ENCODE measurements at regions not wholly inside any gene's neighbourhood (a gene's known extent, or its start where the extent isn't known, plus 50 kb on each side); places are given as distances from the start of the nearest gene placed in this dataset.
"Not testable (repeated sequence)": the region's sequence is repeated elsewhere in the genome, so short reads cannot be mapped to it uniquely, and the experiment has no call there.

DNA sequence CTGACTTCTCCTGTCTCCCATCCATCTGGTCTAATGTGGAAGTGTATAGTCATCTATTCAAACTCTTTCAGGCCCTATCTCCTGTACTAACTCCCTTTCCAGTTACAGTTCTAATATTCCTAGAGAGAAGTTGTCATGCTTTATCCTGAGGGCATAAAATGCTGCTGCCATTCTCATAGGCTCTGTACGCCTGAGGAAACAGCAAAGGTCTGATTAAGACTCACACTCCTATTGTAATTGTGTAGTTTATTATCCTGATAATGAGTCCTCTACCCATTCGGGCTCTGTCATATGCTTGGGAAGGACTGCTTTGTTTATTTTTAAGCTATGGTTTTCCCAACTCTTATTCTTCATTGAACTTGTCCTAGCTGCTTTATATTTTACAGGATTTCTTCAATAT, 290.4 kb downstream of the TMEM38B start:
- no peak for DNase-seq

DNA sequence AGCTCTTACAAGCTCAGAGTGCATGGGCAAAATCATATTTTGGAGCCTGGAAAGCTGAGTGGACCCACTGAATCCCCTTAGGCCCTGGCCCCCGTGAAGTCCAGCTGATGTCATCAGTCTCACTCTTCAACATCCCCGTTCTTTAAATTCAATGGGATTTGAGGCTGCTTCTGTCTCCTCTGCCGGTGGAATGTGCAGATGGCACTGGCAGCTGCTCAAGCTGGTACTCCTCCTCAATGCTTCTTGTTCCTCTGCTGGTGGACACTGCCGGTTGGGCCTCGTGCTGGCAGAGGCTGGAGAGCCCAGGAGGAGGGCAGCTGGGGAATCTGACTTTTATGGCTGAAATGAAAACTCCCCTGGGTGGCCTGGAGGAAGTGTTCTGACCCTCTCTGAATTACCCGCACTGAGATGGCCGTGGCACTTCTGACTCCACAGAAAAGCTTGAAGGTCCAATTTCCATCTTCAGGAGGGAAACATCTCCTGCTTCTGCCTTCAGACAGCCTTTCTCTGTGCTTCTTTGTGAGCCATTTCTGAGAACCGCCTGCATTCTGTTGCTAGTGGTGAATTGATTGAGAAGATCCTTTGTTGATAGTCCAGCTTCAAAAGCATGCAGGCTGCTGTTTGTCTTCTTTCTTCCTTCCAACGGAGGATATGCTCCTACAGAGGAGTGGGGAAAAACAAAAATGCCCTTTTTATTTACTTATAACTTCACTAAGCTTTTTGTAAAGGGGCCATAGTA, 298.9 kb downstream of the TMEM38B start:
- DNase-seq, result no peak

DNA sequence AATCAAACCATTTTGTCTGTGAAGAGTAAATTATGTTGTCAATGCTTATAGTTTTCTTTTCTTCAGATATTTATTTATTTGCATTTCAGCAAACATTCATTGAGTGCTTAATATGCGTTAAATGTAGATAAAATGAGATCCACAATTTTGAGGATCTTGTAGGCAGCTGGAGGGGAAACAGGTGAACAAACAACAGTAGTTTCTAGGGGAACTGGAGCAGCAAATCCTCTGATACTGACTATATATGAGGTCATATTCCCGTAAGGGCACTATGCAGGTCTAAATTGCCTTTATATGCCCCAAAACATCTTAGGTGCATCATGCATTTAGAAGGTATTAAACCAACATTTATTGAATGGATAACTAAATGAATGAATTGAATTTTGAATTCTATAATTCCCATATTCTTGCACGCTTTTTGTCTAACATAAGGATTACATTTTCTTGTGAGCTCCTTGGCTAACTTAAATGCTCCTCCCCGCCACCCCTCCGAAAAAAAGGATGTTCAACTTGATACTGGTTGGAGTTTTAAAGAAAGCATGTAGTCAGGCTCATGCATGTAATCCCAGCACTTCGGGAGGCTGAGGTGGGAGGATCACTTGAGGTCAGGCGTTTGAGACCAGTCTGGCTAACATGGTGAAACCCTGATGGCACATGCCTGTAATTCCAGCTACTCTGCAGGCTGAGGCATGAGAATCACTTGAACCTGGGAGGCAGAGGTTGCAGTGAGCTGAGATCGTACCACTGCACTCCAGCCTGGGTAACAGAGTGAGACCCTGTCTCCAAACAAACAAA, 299.8 kb downstream of the TMEM38B start:
- DNase-seq, result no peak

DNA sequence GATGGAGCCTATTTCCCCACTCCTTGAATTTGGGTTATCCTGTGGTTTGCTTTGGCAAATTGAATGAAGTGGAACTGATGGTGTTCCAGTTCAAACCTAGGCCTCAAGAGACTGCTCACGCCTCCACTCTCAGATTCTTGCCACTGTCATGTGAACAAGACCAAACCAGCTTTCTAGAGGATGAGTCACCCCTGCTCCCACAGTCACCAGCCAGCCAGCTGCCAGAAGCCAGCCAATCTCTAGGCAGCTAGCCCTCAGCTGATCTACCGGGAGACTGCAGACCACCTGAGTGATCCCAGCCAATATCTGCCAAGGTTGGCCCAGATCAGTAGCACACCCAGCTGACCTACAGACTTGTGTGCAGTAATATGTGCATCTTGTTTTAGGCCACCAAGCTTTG, 300.6 kb downstream of the TMEM38B start:
- no peak for DNase-seq

DNA sequence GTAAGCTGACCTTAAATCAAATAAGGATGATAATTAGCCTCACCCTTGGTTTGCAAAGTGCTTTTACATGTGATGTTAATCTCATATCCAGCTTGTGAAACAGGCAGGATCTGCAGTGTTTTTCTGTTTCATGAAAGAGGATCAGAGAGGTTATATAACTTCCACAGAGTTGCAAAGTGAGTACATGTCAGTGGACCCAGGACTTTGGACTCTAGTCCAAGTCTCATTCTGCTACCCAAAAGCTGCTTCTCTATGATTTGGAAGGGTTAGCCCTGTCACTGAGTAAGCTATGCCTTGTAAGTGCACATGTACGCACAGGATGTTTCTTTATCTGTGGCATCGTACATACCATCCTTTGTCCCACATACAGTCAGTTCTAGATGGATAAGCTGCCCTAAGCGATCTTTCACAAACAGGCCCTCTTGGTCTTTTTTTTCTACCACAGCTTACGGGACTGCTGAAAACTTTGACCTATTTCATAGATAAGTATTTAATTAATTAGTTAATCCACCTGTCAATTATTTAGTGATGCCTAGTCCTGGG, 322.9 kb downstream of the TMEM38B start:
- DNase-seq, result no peak

DNA sequence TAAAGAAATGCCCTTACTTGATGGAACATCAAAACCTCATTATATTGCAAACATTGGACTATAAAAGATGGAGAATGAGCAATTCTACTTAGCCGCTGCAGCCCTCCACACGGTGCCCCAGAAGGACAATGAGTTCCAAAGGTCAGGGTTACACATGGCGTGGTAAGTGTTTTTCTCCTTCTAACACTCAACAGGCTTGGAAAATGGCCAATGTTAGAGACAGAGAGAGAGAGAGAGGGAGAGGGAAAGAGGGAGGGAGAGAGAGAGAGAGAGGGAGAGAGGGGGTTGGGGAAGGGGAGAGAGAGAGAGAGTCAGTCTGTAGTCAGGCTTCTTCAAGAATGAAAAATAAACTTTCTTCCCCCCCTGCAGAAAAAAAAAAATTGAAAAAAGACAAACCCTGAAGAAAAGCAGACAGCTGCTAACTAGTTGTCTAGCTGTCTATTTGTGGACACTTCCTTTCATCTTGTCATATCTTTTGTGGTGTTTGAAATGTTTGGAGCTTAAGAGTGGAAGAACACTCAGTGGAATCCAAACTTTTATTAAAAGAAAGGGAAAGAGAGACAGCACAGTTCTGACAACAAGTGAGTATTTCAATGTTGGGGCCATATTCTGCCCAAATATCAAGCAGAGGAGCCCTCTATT, 324.8 kb downstream of the TMEM38B start:
- DNase-seq, result no peak

DNA sequence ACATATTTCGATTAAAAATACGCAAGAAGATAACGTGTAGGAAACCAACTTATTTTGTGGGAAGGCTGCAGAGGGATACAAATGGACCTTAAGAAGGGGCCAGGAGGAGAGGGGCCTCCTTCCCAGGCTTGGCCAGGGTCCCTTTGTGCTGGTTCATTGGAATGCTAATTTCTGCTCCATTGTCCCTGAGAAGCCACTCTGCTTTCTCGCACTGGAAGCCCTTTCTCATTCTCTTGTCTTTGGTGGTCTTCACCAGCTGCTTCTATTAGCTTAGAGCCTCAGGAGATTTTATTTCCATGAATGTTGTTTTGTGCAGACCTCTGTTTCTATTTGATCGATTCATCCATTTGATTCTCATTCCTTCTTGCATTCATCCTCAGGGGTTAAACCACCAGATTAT, 325.4 kb downstream of the TMEM38B start:
- no peak for DNase-seq

DNA sequence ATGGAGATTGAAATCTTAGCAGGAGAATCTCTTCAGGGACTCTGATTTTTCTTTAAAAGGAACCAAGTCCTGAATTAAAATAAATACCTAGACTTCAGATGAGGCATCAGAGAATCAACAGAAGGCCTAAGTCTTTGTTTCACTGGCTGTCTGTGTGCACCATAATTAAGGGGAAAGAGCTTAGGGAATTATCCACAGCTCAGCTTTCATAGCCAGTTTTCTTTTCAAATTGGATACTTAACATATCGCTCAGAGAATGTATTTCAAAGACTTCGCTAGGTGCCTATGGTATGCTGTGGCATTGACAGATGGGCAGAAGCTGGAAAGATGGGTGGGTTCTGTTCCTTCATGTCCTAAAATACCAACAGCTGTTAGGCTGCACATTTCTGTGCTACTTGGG, 325.8 kb downstream of the TMEM38B start:
- DNase-seq, result no peak

DNA sequence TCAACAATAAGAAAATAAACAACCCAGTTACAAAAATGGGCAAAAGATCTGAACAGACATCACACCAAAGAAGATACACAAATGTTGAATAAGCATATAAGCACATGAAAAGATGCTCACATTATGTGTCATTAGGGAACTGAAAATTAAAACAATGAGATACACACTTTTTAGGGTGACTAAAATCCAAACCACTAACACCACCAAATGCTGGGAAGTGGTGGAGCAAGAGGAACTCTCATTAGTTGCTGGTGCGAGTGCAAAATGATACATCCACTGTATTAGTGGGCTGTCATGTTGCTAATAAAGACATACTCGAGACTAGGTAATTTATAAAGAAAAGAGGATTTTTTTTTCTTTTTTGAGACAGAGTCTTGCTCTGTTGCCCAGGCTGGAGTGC, 329.1 kb downstream of the TMEM38B start:
- DNase-seq, result no peak

DNA sequence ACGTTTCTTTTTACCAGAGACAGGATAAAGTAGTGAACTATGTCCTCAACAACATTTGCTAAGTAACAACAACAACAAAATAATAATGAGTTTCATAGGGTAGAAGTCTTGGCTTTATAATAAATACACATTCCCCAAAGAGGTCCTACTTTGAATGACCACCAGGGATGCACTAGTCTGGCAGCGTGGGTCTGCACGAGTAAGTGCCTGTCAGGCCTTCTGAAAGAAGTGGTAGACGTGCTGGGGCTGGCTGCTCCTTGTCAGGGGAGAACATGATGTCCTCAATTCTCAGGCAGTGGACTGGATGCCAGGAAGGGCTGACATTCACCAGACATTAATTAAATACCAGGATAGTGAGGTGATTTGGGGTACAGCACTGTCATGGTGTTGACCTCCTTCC, 331.1 kb downstream of the TMEM38B start:
- no peak for DNase-seq

DNA sequence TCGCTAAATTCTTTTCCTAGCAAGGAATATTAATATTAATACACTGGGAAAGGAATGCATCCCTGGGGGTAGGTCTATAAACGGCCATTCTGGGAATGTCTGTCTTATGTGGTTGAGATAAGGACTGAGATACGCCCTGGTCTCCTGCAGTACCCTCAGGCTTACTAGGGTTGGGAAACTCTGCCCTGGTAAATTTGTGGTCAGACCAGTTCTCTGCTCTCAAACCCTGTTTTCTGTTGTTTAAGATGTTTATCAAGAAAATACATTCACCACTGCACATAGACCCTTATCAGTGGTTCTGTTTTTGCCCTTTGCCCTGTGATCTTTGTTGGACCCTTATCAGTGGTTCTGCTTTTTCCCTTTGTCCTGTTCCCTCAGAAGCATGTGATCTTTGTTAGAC, 335.8 kb downstream of the TMEM38B start:
- not testable (repeated sequence) for DNase-seq

DNA sequence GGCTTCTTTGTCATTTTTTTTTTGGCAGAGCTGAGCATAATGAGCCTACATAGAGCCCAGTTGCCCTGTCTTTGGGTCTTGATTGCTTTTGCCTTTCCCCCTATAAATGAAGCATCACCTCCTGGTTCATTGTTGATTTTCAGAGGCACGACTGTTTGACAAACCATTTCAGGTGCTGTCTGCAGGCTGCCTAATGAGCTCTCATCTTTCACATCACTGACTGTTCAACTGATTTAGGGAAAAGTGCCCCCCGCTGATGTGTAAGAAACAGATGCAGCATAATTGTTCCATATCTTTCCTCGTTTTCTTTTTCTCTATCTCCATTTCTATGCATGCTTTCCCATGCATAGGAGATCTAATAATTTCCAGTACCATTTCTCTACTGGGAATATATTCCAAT, 338.6 kb downstream of the TMEM38B start:
- DNase-seq, result no peak

DNA sequence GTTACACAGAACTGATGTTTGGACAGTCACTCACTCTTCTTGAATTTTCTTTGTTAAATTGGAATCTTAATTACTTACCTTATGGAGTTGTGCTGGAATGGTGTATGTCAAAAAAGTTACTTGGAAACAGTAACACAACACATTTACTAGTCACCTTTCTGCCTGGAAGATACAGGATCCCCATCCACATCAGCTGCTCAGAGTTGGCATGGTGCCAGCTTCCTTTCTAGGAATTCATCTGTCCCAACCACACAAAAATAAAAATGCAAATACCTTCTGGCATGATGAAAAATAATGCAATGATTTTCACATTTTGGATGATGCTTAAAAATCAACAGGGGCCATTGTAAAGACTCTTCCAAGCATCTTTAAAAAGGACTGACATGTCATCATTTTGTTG, 341.5 kb downstream of the TMEM38B start:
- no peak for DNase-seq

DNA sequence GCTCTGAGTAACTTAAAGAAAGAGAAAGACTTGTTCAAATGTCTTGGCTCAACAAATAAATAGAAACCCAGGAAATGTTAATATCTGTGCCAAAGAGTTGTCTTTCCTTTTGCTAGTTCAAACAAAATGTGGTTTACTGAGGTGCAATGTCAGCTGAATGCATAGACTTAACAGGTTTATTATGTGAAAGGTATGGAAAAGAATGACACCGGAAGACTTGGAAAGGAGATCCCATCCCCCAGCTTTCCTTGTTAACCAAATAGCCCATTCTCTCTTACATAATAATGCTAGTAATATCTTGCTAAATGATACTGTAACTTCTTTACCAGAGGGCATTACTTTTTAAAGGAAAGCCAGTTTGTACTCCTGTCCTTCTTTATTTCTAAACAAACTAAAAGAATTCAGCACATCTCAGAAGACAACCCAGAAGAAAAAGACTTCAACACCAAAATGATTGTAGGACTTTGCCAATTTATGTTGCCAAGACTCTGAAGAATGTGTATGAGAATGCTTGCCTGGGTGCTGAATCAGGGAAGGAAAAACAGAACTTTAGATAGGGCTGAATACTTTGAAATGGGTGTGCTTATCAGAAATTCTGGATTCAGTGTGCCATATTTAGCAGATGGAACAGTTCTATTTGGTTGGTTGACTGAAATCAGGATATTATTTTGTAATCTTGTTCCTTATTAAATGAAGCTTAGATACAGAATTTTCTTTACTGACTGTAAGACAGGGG, 344.1 kb downstream of the TMEM38B start:
- DNase-seq, result no peak

DNA sequence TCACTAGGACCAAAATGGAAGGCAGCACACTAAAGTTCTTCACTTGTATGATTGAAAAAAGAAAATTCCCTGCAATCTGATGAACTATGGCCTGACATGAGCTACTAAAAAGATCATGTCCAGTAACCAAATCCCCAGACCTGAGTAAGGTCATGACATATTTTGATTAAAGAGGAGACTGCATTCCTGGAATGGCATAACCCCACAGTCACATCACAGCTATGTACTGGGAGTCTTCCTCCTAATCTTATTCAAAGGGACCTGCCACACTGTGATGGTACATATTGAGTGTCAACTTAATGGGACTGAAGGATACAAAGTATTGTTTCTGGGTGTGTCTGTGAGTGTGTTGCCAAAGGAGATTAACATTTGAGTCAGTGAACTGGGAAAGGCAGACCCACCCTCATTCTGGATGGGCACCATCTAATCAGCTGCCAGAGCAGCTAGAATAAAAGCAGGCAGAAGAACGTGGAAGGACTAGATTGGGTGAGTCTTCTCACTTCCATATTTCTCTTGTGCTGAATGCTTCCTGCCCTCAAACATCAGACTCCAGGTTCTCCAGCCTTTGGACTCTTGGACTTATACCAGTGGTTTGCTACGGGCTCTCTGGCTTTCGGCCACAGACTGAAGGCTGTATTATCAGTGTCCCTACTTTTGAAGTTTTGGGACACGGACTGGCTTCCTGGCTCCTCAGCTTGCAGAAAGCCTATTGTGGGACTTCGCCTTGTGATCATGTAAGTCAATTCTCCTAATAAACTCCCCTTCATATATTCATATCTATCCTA, 345.0 kb downstream of the TMEM38B start:
- DNase-seq, result no peak

DNA sequence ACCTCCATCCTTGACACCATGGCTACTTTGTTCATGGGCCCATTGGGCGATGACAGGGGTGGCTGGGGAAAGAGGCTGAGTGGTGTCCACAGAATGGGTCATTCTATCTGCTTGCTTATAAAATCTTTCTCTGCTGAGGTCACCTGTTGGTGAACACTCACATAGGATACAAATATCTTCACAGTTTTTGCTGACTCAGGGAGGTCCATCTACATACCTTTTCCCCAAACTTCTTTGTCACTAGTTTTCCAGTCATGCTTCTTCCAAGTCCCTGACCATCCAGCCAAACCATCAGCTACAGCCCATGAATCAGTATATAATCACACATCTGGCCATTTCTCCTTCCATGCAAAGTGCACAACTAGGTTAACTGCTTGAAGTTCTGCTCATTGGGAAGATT, 347.6 kb downstream of the TMEM38B start:
- not testable (repeated sequence) for DNase-seq

DNA sequence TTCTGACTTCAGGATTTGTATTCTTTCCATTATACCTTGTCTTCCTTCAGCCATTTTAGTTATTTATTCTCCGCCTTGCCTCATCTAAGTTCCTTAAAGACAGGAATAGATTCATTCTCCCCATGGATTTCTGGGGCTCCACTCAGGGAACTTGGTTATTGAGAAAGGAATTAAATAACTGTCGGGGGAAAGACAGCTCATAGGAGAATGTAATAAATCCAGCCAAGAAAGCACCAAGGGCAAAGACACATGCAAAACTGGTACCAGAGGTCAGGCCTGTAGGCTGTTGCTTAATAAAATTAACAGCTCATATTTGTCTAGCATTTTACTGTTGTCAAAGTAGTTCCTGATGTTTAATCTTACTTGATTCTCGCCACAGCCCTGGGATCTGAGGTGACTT, 357.2 kb downstream of the TMEM38B start:
- DNase-seq, result no peak

DNA sequence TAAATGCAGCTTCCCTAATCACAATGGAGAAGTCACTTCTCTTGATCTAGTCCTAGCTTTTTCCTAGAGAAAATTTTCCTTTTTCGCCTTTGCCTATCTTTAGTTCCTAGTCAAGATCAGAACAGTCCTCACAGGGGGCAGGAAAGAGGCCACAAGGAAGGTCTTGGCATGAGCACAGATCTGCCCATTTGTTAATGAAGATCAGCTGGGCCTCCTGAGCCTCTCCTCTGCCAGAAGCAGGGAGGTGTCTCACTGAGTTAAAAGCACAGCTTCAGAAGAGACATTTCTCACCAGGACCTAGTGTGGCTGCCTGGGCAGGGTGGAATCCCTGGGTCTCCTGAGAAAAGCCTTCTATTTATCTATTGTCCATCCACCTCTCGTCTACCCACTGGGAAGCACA, 357.8 kb downstream of the TMEM38B start:
- no peak for DNase-seq

DNA sequence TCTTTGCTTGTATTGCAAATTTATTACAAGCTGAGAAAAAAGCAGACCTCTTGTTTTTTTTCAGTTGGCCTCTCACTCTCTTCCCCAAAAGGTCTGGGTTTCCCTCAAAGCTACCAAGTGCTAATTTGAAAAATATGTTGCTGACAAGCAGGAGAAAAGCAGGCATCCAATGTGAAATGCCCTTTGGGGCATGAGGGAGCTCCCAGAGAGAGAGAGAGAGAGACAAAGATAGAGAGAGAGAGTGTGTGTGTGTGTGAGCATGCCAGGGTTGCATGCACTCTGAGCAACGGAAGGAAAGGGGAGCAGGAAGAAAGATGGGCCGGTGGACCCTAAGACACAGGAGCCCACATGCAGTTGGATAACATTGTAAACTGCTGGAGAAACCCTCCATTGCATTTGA, 358.4 kb downstream of the TMEM38B start:
- DNase-seq, result no peak

DNA sequence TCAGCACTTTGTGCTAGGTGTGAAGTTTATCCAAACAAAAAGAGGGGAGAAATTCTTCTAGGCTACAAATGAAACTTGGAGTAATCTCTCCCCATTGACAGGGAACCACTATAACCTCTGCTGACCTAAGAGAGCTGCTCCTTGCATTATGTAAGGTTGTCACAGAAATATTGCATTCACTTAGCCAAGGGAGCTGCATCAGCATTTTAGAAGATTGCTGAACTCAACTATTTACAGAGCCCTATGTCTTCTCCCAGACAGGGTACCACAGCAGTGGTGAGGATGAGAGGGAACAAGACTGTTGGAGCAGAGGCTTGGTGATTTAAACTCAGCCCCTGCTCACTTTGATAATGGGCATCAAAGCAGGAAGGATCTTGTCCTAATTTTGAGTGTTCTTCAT, 362.0 kb downstream of the TMEM38B start:
- DNase-seq, result no peak

DNA sequence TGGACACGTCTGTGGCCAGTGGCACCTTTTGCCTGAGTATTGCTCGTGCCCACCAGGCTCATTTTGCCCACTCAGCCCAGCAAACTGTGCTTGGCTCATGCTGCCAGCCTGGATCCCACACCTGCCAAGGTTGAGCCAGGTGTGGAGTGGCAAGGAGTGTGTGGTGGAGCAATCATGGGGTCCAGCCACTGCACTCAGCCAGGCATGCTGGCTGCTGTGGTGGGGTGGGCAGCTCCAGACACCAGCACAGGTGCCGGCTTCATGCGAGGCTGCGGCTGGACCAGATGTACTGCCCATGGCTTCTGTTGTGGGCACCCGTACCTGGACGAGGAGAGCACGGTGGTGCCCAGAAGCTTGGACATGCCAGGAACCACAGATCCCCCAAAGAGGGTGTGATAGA, 364.1 kb downstream of the TMEM38B start:
- no peak for DNase-seq

DNA sequence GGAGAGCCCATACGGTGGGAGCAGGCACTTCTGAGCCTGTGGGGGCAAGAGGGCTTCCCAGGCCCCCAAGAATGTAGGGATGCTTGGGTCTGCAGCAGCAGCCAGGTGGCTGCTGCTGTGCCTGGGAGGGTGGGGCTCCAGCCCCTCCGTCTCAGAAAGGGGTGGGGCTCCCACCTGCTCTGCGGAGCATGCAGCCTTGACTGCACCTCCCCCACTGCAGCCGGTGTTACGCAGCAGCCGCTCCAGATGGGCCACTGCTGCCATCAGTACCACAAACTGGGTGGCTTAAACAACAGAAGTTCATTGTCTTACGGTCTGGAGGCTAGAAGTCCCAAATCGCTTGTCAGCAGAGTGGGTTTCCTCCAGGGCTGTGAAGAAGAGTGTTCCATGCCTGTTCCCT, 365.5 kb downstream of the TMEM38B start:
- no peak for DNase-seq
